ENCODE measurements at regions not wholly inside any gene's neighbourhood (a gene's known extent, or its start where the extent isn't known, plus 50 kb on each side); places are given as distances from the start of the nearest gene placed in this dataset.

GRCh38 chr1:227445092-227445674 is 118.2 kb upstream of the ZNF678 start (continued):
- TF ChIP-seq REST (IDR thresholded peaks at IDR 0.05; ENCODE audit: low read depth), result no peak
- no peak for TF ChIP-seq JUND (IDR thresholded peaks at IDR 0.05)
- no peak for TF ChIP-seq CBX3 (IDR thresholded peaks at IDR 0.05; ENCODE audit: low read depth)
- no peak for TF ChIP-seq ZFX (IDR thresholded peaks at IDR 0.05)
- no peak for TF ChIP-seq EZH2phosphoT487 (IDR thresholded peaks at IDR 0.05; ENCODE audit: borderline replicate concordance)
- no peak for TF ChIP-seq MAX (IDR thresholded peaks at IDR 0.05)
- TF ChIP-seq SIN3A (IDR thresholded peaks at IDR 0.05; ENCODE audit: low read depth), result no peak

GRCh38 chr1:227440182-227440581 is 121.9 kb upstream of the CDC42BPA start:
- CTCF ChIA-PET, result interaction anchor here (0.8 to 1.0 kb wide), 3 partner anchors 9 to 832 kb away, joined by 3 read pairs; no protein-coding TSS in a partner anchor
- no peak overlapping the region for H3K9ac ChIP-seq (ENCODE audit: low read length)
- H3K27me3 ChIP-seq (ENCODE audit: insufficient read depth, low read length), result no peaks in the 10 kb centered on the region
- DNase-seq (ENCODE audit: low read depth, low spot score), result no peak
- RAD21 ChIA-PET (ENCODE audit: low non-redundant PET in 1 of 2, low total read pairs in 2 of 2, uncharacterized antibody in 2 of 2, unreplicated experiment in 2 of 2), result no interaction called here
- no peaks in the 10 kb centered on the region for H3K9me2 ChIP-seq (ENCODE audit: insufficient read depth)
- H3K9me3 ChIP-seq (ENCODE audit: control insufficient read depth in 1 of 2, insufficient read depth in 1 of 2, low read depth in 1 of 2, low read length in 2 of 2), result no peaks in the 10 kb centered on the region
- no TSS peak for BruUV-seq (replicated peaks)
- H3K4me1 ChIP-seq (ENCODE audit: control insufficient read depth in 1 of 2, insufficient read depth in 2 of 2, low read length in 2 of 2), result no peaks in the 10 kb centered on the region; a peak in 1 of 4 replicates
- no peak overlapping the region for H3K27ac ChIP-seq (ENCODE audit: low read depth, low read length)
- no peak for ATAC-seq
- H2AFZ ChIP-seq (ENCODE audit: low read depth, low read length, poor library complexity, severe bottlenecking), result no peak overlapping the region
- intact Hi-C loops (cut with micrococcal nuclease), result no loop called here
- no peaks in the 10 kb centered on the region for H3K79me2 ChIP-seq (ENCODE audit: insufficient read depth, low read length)
- no peaks in the 10 kb centered on the region for H4K20me1 ChIP-seq (ENCODE audit: insufficient read depth)
- H3K36me3 ChIP-seq (ENCODE audit: control insufficient read depth in 1 of 2, insufficient read depth in 2 of 2, low read length in 2 of 2), result no peaks in the 10 kb centered on the region
- H3K4me2 ChIP-seq (ENCODE audit: low read length), result no peak overlapping the region
- POLR2A ChIA-PET, result no interaction called here
- H3K4me3 ChIP-seq (replicated peaks in 1 of 2; ENCODE audit: low read depth in 1 of 2, low read length in 2 of 2), result no peak overlapping the region
- TF ChIP-seq FOSL1 (IDR thresholded peaks at IDR 0.05; ENCODE audit: low read depth) (no peak), EZH2 (IDR thresholded peaks at IDR 0.05) (no peak), RAD21 (IDR thresholded peaks at IDR 0.05; ENCODE audit: low read depth) (no peak), EZH2phosphoT487 (IDR thresholded peaks at IDR 0.05; ENCODE audit: borderline replicate concordance) (no peak), SP1 (IDR thresholded peaks at IDR 0.05; ENCODE audit: low read depth) (no peak), ELF1 (IDR thresholded peaks at IDR 0.05; ENCODE audit: borderline replicate concordance, low read depth) (no peak), POLR2A (IDR thresholded peaks at IDR 0.05; ENCODE audit: borderline replicate concordance, extremely low read depth, insufficient read depth, insufficient read length) (no peak), REST (IDR thresholded peaks at IDR 0.05; ENCODE audit: low read depth) (no peak), EGR1 (IDR thresholded peaks at IDR 0.05; ENCODE audit: low read depth) (no peak), CBX3 (IDR thresholded peaks at IDR 0.05; ENCODE audit: low read depth) (no peak), YY1 (IDR thresholded peaks at IDR 0.05; ENCODE audit: extremely low read depth, insufficient replicate concordance, low read depth, low read length) (no peak), POLR2AphosphoS5 (IDR thresholded peaks at IDR 0.05; ENCODE audit: low read depth, low read length) (no peak), MAX (IDR thresholded peaks at IDR 0.05) (no peak)
